ENCODE measurements at regions not wholly inside any gene's neighbourhood (a gene's known extent, or its start where the extent isn't known, plus 50 kb on each side); places are given as distances from the start of the nearest gene placed in this dataset.

DNA sequence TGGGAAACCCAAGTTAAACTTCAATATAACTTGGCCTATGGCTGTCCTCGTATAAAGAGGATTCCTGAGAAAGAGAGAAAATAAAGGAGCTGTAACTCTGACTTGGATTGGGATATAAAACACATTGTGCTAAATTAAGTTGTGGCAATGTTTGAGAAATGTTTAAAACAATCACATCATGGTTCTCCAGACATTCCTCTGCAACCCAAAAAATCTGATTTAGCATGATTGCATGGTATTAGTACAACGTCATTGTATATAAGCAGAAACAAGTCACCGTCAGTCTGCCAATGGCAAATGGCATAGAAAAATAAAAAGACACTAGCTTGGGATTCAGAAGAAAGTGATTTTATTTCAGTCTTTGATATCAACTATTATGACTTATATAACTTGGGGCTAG is 140.2 kb upstream of the FAM83B start:
- Mint-ChIP-seq H3K9me3 (no peaks in the 10 kb centered on the region), H3K4me3 (no peak overlapping the region), H3K4me1 (no peaks in the 10 kb centered on the region), H3K27ac (no peak overlapping the region), H3K27me3 (no peaks in the 10 kb centered on the region)
- no peak for ATAC-seq
- DNase-seq = no peak

DNA sequence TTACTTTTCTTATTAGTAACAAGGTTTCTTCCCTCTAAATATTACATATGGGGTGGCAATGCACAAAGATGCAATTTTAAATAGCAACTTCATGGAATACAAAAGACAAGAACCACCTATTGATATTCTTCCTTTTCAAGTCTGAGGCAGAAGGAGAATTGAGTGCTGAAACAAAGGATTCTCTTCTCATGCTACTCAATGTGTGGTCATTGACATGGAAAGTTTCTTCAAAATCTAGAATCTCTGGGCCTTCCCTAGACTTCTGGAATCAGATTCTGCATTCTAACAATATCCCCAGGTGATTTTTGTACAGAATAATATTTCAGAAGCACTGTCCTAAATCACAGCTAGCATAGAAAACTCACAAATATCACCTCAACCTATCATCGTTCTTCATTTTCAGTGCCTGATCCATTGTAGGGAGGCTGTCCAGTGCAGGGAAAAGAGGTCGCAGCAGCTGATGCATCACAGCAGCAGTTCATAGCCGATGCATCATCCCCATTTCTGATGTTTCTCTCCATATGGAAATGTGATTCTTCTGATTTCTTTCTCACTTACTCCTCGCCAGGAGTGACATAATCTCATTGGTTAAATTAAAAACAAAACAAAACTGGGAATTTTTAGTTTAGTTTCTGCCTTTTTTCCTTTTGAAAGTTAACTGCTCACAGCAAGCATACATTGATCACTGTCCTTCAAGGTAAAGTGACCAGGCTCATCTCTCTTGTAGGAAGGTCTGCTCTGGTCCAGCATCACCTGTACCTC is 139.5 kb upstream of the FAM83B start:
- Mint-ChIP-seq H3K9me3 (no peaks in the 10 kb centered on the region), H3K27me3 (no peaks in the 10 kb centered on the region), H3K4me1 (no peaks in the 10 kb centered on the region), H3K4me3 (no peak overlapping the region), H3K27ac (no peak overlapping the region)
- ATAC-seq = no peak
- DNase-seq = no peak

DNA sequence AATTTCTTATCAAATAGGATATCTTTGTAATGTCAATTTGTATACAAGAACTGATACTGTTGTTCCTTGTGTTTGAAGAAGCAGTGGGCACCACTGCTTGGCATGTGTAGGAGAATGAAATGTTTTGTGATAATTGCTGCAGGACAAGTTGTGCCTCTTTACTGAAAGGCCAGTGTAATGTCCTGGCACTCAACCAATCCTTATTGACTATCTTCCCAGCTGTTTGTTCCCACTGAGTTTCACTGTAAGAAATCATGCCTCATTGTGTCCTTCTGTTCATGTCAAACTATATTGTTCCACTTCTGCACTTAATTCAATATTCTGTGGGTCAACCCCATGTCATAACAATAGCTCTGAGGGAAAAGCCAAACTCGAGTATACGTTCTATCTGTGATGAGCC is 136.1 kb upstream of the FAM83B start:
- H3K9me3 Mint-ChIP-seq = no peaks in the 10 kb centered on the region
- DNase-seq = no peak
- no peak overlapping the region for H3K27ac Mint-ChIP-seq
- no peaks in the 10 kb centered on the region for H3K27me3 Mint-ChIP-seq
- no peaks in the 10 kb centered on the region for H3K4me1 Mint-ChIP-seq
- no peak overlapping the region for H3K4me3 Mint-ChIP-seq
- ATAC-seq = no peak

DNA sequence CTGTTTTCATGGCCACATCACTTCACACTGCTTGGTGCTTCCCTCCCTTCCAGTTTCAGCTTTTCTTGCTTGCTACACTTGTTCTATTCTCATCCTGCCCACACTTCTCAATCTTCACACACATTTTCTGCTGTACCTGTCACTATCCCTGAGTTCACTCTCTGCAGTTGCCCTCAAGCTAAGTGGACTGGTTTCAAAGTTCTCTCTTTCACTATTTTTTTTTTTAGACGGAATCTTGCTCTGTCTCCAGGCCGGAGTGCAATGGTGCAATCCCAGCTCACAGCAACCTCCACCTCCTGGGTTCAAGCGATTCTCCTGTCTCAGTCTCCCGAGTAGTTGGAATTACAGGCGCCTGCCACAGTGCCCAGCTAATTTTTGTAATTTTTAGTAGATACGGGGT is 130.6 kb upstream of the FAM83B start:
- Mint-ChIP-seq H3K27ac (no peak overlapping the region), H3K9me3 (no peaks in the 10 kb centered on the region), H3K4me1 (no peaks in the 10 kb centered on the region), H3K4me3 (no peak overlapping the region), H3K27me3 (no peaks in the 10 kb centered on the region)
- ATAC-seq (no peak), DNase-seq (no peak)

DNA sequence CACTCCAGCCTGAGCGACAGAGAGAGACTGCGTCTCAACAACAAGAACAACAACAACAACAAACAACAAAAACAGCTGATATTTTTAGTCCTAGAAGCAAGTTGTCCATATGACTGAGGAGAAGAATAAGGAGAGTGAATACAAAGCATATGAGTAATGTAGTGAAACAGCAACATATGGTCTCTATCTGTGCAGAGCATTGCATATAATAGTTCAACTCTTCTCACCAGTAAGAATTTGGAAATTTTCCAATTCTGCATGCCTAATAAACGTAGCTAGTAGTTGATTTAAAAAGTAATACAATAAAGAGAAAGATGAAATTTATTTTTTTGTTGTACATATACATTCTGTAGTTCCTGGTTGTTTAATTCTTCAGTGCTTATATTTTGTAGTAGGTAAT is 129.7 kb upstream of the FAM83B start:
- Mint-ChIP-seq H3K27me3 (no peaks in the 10 kb centered on the region), H3K4me1 (no peaks in the 10 kb centered on the region)

DNA sequence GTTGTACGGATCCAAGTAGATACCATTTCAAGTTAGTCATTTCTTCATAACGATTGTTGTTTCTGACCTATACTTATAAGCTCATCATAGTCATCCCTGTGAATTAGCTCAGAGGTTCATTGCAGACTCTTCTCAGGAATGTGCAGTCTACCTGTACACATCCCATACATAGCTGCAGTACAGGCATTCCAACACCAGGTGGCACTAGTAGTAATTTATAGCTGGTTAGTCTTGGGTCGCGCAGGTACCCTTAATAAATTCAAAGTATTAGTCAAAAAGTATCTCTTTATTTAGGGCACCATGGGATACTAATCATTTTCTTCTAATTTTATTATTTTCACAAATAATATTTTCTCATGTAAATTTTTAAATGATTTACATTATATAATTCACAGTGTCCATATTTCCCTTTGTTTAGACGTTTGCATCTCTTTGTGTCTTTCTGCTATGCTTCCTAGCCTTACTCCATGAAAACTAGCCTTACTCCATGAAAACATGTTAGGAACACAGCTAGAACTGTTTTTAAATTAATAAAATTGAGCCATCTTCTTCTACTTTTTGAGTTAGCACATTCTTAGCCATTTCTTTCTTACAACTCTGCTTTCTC is 128.6 kb upstream of the FAM83B start:
- Mint-ChIP-seq H3K4me1 (no peaks in the 10 kb centered on the region), H3K9me3 (no peaks in the 10 kb centered on the region), H3K4me3 (no peak overlapping the region), H3K27me3 (no peaks in the 10 kb centered on the region), H3K27ac (no peak overlapping the region)
- ATAC-seq (peak; percentile 54), DNase-seq (peak; percentile 35 to 36)

More for the DNA sequence above, 129.7 kb upstream of the FAM83B start:
- Mint-ChIP-seq H3K4me3 (no peak overlapping the region), H3K27ac (no peak overlapping the region), H3K9me3 (no peaks in the 10 kb centered on the region)
- DNase-seq = no peak
- no peak for ATAC-seq

DNA sequence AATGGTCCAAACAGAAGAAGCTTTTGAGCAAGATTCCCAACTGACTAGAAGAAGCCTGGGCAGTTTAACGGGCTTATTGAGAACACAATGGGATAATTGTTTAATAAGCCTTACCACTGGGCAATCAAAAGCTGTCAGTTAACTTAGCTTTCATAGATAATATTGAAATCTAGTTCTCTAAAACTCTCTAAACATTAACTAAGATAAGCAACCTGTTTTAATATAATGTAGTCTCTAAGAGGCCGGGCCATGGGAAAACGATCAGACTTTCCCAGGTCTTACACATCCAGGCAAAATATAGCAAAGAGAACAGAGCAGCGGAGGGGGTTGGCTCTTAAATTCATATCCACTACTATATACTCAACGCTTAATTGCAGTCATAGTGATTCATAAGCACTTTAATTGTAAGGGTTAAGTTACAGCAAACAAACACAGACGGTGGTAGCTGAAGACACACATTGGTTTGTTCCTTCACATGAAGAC is 128.0 kb upstream of the FAM83B start:
- DNase-seq (no peak), ATAC-seq (no peak)
- no peaks in the 10 kb centered on the region for H3K27me3 Mint-ChIP-seq
- no peaks in the 10 kb centered on the region for H3K9me3 Mint-ChIP-seq
- no peaks in the 10 kb centered on the region for H3K4me1 Mint-ChIP-seq
- no peak overlapping the region for H3K27ac Mint-ChIP-seq
- H3K4me3 Mint-ChIP-seq = no peak overlapping the region

DNA sequence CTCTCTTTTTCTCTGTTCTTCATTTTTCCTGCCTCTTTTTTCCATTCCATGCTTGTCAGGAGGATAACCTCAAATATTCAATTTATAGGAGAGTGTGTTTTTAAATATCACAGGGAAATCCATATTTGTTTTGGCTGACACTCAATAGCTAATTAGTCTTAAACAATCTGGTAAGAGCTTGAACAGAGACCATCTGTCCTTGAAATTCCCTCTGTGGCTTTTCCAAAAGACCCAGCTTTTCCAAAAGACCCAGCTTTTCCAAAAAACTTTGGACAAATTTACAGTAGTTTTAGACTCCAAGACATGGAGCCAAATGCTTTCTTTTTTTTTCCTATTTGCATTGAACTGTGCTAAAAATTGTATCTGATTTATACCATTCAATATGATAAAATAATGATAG is 127.4 kb upstream of the FAM83B start:
- no peak overlapping the region for H3K4me3 Mint-ChIP-seq
- no peaks in the 10 kb centered on the region for H3K27me3 Mint-ChIP-seq
- no peak for DNase-seq
- no peak for ATAC-seq
- H3K4me1 Mint-ChIP-seq = no peaks in the 10 kb centered on the region
- H3K27ac Mint-ChIP-seq = no peak overlapping the region
- H3K9me3 Mint-ChIP-seq = no peaks in the 10 kb centered on the region

DNA sequence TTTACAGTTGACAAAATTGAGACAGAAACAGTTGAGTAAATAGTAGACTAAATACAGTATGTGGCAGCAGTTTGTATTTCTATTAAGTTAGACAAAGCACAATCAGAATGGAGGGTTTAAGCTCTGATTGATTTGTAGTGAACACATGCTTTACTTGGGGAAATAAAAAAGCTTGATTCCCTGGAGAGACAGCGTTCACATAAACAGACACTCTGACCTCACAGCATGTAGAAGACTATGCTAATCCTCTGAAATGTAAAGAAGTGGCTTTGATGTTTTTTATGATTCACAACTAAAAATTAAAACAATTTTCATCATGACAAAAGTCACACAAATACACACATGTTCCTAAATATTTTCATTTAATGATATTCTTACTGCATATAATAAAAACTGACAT is 126.9 kb upstream of the FAM83B start:
- Mint-ChIP-seq H3K4me3 (no peak overlapping the region), H3K9me3 (no peaks in the 10 kb centered on the region), H3K4me1 (no peaks in the 10 kb centered on the region), H3K27ac (no peak overlapping the region), H3K27me3 (no peaks in the 10 kb centered on the region)
- ATAC-seq (no peak), DNase-seq (no peak)

DNA sequence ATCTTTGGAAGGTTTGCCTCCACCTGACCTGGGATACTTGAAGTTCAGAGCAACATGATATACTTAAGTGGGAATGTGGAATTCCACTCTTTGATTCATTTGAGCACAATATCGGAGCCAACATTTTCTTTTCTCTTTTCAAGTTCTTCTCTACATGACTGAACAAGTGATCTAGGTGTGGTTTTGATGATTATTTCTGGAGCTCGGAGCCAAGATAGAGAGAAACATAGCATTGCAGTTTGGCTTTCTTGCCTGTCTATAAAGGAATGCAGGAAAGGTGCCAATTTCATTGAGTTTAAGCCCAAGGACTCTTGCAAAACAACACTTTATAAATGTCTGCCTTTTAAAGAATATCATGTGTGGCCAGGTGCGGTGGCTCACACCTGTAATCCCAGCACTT is 124.2 kb upstream of the FAM83B start:
- ATAC-seq (no peak), DNase-seq (no peak)
- no peaks in the 10 kb centered on the region for H3K27me3 Mint-ChIP-seq
- no peaks in the 10 kb centered on the region for H3K9me3 Mint-ChIP-seq
- no peaks in the 10 kb centered on the region for H3K4me1 Mint-ChIP-seq
- no peak overlapping the region for H3K27ac Mint-ChIP-seq
- H3K4me3 Mint-ChIP-seq = no peak overlapping the region

DNA sequence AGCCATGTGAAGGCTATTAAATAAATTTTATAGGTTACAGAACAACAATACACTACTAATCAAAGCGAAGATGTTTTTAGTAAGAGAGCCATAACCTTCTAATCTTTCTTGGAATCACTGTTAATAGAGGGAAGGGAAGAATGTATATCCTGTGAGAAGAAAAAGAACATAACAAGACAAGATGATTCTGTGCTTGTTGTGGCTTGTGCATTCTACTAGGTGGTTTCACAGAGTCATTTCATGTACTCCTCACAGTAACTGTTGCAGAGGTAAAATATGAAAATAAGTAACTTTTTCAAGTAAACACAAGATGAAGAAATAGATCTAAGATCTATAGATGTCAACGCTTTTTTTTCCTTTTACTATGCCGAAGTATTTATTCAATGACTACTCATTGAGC is 116.9 kb upstream of the FAM83B start:
- ATAC-seq (no peak), DNase-seq (no peak)
- H3K27me3 Mint-ChIP-seq = no peaks in the 10 kb centered on the region
- no peak overlapping the region for H3K27ac Mint-ChIP-seq
- H3K4me3 Mint-ChIP-seq = no peak overlapping the region
- H3K4me1 Mint-ChIP-seq = no peaks in the 10 kb centered on the region
- H3K9me3 Mint-ChIP-seq = peaks cover 8 to 18% of the 10 kb centered on the region in 2 donors

DNA sequence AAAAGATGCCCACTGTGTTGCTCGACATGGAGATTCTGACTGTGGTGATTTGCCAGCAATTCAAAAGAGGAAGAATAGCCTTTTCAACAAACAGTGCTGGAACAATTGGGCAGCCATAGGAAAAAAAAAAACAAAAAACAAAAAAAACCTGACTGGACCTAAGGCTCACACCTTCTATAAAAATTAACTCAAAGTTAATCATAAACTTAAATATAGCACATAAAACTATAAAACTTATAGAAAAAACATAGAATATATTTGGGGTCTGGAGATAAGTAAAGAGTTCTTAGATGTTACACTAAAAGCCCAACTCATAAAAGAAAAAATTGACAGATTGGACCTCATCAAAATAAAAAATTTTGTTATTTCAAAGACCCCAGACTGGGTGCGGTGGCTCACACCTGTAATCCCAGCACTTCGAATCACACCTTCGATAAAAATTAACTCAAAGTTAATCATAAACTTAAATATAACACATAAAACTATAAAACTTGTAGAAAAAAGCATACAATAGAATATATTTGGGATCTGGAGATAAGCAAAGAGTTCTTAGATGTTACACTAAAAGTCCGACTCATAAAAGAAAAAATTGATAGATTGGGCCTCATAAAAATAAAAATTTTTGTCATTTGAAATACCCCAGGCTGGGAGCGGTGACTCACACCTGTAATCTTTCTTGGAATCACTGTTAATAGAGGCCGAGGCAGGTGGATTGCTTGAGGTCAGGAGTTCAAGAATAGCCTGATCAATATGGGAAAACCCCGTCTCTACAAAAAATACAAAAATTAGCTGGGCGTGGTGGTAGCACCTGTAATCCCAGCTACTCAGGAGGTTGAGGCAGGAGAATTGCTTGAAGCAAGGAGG is 115.6 kb upstream of the FAM83B start:
- Mint-ChIP-seq H3K9me3 (peaks cover 15 to 31% of the 10 kb centered on the region in 2 donors), H3K4me1 (no peaks in the 10 kb centered on the region), H3K4me3 (no peak overlapping the region), H3K27ac (no peak overlapping the region), H3K27me3 (no peaks in the 10 kb centered on the region)
- DNase-seq = no peak
- ATAC-seq = no peak

DNA sequence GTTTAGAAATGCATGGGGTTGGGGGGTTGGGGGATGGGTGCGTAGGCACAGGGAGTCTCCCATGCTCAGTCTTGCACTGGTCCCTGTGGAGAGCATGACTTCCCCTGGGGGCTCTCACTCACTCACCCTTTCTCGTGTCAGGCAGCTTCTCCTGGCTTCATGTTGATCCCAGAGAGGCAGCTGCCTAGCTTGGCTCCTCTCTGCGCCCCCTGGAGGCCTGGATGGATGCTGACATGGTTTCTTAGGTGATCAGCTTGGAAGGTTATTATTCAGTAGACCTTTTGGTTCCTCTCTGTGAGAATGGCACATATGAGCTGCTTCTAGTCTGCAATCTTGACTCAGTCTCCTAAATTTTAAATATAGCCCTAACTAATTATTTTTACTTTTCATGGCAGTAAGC is 109.3 kb upstream of the FAM83B start:
- no peaks in the 10 kb centered on the region for H3K27me3 Mint-ChIP-seq
- no peaks in the 10 kb centered on the region for H3K4me1 Mint-ChIP-seq
- H3K4me3 Mint-ChIP-seq = no peak overlapping the region
- ATAC-seq (no peak), DNase-seq (no peak)
- no peak overlapping the region for H3K27ac Mint-ChIP-seq
- peaks cover 7 to 30% of the 10 kb centered on the region in 2 donors for H3K9me3 Mint-ChIP-seq

DNA sequence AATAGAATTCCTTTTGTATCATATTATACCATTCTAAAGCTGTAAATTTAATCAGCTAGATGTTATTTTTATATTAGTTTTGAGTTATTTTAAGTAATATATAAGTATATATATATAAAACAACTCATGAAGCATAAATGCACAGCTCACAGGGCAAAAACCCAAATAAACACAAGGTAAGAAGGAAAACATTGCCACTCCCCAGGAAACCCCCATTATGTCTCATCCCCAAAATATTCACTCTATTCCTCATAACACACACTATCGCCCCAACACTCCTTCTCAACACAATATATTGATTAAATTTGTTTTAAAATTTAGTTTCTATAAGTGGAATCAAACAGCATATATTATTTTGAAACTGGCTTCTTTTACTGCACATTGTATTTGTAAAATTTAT is 98.6 kb upstream of the FAM83B start:
- H3K27me3 Mint-ChIP-seq = no peaks in the 10 kb centered on the region
- no peak for ATAC-seq
- no peak overlapping the region for H3K4me3 Mint-ChIP-seq
- H3K9me3 Mint-ChIP-seq = peaks cover 6 to 17% of the 10 kb centered on the region in 2 donors
- no peak for DNase-seq
- H3K4me1 Mint-ChIP-seq = no peaks in the 10 kb centered on the region
- no peak overlapping the region for H3K27ac Mint-ChIP-seq

DNA sequence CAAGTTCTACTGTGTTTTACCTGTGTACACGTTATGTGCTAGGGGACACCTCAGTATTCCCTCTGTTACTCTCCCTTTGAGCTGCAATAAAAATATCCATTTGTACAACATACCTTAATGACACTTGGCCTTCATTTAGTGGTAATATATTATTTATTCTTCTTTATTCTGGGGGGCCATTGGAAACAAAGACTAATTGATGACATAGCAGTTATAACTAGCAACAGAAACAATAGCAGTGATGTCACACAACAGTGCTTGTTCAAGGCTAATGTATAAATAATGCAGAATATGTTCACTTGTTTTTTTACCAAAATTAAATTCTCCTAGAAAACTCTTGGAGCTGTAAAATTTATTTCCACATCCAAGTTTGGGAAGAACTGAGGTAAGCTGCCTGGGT is 92.2 kb upstream of the FAM83B start:
- H3K27ac Mint-ChIP-seq = no peak overlapping the region
- DNase-seq (no peak), ATAC-seq (no peak)
- no peaks in the 10 kb centered on the region for H3K9me3 Mint-ChIP-seq
- H3K27me3 Mint-ChIP-seq = no peaks in the 10 kb centered on the region
- H3K4me3 Mint-ChIP-seq = no peak overlapping the region
- H3K4me1 Mint-ChIP-seq = no peaks in the 10 kb centered on the region

DNA sequence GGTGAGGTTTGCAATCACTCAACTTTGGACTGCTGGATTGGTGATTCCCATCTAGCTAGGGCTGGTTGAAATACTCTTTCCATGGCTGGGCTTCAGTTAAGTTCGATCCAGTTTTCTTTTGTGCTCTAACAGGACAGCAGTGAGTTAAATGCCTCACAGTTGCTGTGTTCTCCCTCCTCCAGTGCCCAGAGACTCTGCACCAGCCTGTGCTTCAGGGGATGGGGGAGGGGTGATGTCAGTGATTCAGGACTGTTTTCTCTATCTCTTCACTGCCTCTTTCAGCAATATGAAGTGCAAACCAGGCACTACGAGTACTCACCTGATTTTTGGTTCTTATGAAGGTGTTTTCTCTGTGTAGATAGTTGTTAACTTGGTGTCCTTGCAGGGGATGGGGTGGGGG is 88.2 kb upstream of the FAM83B start:
- Mint-ChIP-seq H3K4me3 (no peak overlapping the region), H3K27ac (no peak overlapping the region), H3K9me3 (no peaks in the 10 kb centered on the region), H3K4me1 (no peaks in the 10 kb centered on the region), H3K27me3 (no peaks in the 10 kb centered on the region)
- DNase-seq (no peak), ATAC-seq (no peak)
